NCI-H1436 (cell line): ENCODE measurements at regions not wholly inside any gene's neighbourhood (a gene's known extent, or its start where the extent isn't known, plus 50 kb on each side); places are given as distances from the start of the nearest gene placed in this dataset.
"Not testable (repeated sequence)": the region's sequence is repeated elsewhere in the genome, so short reads cannot be mapped to it uniquely, and the experiment has no call there.

Source experiments
- DNase-seq: peaks from one replicate; lab custom pipeline; 2025; lab: John Stamatoyannopoulos, UW

DNA sequence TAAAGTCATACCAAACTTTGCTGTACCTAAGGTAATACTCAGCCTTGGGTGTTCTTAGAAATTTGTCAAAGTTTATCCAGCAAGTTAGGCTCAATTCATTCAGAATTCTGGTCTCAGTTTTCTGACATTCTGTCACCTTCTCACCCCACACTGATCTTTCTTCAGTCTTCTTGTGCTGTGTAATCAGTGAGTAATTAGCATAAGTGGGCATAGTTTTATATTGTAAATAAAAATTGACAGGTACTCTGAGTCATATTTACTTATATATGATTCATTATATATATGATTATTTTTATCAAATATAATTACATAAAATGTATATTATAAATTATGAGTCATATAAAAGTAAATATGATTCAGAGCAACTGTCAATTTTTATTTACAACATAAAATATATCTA is 170.9 kb upstream of the MAGI2 start:
- DNase-seq = no peak

DNA sequence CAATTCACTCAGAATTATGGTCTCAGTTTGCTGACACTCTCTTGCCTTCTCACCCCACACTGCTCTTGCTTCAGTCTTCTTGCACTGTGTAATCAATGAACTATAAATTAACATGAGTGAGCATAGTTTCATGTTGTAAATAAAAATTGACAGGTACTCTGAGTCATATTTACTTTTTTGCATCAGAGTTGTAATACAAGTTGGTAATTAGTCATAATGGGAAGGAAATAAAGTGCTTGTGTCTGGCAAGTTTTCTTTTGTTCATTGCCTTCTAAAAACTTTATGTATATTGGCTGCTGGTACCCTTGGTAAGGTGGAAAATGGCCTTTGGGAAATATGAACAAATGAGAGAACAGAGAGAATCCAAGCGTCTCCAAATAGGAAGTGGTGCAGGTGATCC is 169.3 kb upstream of the MAGI2 start:
- DNase-seq = no peak

DNA sequence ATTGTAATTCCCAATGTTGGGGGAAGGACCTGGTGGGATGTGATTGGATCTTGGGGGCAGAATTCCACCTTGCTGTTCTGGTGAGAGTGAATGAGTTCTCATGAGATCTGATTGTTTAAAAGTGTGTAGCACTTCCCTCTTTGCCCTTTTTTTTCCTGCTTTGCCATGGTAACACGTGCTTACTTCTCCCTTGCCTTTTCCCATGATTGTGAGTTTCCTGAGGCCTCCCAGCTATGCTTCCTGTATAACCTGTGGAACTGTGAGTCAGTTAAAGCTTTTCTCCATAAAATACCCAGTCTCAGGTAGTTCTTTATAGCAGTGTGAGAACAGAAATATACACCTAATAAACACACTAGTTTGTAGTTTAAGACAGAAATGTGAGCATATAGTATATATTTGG is 166.8 kb upstream of the MAGI2 start:
- DNase-seq = no peak

DNA sequence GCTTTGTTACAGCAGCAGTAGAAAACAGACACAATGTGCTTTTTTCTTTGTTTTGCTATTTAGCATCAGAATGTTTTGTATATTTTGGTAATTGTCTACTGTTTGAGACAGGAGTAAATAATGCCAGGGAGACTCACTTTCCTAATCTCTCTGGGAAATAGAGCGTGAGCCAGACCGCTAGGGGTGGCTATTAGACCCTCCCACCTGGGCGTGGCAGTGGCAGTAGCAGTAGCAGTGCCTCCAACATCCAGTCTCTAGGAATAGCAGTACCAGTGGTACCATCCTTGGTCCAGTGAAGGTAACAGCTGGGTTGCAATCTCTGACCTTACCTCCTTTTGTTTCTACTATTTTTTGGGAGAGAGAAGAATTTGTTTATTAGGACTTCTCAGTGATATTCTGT is 165.7 kb upstream of the MAGI2 start:
- no peak for DNase-seq

DNA sequence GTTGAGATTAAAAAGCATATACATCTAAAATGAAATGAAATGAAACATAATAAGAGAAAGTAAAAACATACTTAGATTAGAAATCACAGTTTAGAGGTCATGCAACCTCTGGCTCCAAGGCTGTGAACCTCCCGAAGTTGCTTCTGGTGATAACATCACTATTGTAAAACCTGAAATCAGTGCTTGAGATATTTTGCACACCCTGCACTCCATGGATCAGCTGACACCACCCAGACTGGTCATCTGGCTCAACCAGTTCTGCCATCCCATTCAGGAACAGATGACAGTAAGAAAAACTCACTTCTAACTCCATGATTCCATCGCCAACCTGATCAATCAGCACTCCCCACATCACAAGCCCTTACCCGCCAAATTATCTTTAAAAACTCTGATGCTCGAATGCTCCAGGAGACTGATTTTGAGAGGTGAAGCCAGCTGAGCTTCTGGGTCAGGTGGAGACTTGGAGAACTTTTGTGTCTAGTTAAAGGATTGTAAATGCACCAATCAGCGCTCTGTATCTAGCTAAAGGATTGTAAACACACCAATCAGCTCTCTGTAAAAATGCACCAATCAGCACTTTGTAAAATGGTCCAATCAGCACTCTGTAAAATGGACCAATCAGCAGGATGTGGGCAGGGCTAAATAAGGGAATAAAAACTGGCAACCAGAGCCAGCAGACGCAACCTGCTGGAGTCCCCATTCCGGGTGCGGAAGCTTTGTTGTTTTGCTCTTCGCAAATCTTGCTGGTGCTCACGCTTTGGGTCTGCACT is 162.6 kb upstream of the MAGI2 start:
- DNase-seq = no peak

DNA sequence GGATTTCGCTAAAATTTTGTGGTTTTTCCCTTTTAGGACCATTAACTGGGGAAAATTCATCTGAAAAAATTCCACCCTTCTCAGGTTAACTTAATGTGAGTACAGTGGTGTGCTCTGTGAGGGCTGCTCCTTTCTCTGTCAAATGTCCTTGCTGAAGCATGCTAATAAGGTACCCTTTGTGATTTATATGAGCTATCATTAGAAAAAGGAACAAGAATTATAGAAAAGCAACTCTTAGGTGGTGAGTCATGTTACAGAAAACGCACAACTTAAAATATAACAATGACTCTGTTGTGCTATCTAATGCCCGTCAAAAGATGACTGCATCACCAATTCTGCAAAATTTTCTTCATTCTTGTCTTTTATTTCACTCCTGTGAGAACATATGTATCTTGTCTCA is 162.0 kb upstream of the MAGI2 start:
- no peak for DNase-seq

DNA sequence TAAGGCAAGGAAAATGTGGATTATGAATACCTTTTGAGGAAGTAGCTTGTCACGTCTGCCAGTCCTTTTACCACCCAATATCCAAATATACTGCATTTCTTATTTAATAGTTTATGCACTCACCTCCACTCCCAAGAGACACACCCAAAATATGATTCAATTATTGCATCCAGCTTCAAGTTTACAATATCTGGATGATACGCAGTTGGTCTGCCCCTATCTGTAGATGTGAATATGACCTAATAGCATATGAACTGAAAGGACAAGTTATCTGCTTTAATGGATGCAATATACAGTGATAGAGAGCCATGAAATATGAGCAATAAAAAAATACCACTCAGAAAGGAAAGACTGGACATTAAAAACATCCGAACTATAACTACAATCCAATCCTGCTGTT is 159.4 kb upstream of the MAGI2 start:
- no peak for DNase-seq

DNA sequence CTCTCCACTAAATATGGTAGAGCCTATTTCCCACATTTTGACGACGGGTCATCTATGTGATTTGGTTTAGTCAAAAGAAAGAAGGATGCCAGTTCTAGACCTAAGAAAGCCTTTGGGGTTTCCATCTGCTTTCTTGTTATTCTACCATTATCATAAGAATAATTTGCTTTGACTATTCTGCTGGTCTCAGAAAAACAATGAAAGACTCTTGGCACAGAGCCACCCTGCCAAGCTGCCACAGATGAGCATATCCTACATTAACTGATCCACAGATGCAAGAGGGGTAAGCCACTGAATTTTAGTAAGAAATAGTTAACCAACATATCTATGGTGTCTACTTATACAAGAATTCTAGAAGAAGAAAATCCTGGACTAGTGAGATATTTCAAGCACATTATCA is 158.6 kb upstream of the MAGI2 start:
- no peak for DNase-seq

DNA sequence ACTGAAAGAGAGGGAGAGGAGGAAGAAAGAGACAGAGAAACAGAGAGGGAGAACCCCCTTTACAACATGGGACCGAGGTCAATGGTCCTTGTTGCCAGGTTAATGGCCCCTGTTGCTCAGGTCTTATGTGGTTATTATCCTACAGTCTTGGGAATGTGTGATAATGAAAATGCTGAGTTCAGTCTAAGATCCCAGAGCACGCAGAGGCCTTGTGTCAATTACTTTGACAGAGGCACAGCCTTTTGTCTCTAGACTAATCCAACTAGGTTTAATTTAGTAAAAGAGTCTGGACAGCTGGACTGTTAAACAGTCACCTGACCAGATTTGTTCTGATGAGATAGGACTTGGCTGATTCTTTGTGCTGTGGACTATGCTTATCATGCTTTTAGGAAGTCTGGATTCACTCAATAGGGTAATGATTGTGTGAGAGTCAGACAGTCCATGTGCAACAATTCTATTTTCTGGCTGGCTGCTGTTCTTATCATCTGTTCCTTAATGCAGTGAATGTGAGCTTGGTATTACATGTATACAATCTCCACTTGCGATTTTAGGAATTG is 157.4 kb upstream of the MAGI2 start:
- no peak for DNase-seq

DNA sequence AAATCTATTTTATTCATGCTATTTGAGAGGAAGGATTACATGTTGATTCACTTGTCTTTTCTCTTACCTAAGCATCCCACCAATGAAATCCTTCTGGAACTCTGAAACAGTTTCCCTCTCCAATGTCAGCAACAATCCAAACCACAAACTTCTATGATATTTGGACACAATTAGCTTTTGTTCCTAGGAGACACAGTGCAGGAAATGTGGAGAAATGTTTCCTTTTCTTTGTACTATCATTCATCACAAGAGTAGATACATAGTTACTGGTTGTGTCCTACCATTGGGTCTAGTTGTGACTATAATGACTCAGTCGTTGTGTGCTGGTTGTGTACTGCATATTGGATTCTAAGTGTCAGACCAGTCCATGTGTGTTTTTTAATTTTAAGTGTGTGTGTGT is 156.8 kb upstream of the MAGI2 start:
- no peak for DNase-seq

DNA sequence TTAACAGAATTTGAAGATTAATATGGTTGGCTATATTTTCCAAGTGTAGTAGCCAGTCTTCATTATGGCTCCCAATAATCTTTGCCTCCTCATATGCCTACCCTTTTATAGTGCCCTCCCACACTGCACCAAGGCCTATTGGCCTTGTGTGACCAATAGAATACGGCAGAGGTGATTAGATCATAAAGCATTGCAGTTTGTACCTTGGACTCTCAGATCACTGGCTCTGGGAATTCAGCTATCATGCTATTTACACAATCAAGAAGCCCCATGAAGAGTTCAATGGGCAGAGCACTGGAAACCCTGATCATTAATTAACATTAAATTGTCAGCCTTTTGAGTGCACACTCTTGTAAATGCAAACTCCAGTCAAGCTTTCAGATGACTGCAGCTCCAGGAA is 154.5 kb upstream of the MAGI2 start:
- DNase-seq = no peak

DNA sequence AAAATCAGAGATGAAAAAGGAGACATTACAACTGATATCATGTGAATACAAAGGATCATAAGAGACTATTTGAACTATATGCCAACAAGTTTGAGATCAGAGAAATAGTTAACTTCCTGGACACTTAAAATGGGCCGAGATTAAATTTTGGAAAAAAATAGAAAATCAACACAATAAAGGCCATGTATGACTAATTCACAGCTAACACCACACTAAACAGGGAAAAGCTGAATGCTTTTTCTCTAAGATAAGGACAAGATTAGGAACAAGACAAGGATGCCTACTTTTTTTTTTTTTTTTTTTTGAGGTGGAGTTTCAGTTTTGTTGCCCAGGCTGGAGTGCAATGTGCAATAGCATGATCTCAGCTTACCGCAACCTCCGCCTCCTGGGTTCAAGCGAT is 151.4 kb upstream of the MAGI2 start:
- no peak for DNase-seq

DNA sequence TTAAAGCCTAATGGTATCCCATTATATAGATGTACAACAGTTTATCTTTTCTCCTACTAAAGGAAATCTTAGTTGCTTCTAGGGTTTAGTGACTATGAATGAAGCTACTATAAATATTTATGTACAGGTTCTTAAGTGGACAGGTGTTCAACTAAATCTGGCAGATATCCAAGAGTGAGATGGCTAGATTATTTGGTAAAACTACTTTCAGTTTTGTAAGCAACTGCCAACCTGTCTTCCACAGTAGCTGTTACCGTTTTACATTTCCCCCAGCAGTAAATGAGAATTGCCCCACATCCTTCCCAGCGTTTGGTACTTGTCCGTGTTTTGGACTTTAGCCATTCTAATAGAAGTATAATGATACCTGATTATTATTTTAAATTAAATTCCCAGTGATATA is 144.9 kb upstream of the MAGI2 start:
- no peak for DNase-seq

DNA sequence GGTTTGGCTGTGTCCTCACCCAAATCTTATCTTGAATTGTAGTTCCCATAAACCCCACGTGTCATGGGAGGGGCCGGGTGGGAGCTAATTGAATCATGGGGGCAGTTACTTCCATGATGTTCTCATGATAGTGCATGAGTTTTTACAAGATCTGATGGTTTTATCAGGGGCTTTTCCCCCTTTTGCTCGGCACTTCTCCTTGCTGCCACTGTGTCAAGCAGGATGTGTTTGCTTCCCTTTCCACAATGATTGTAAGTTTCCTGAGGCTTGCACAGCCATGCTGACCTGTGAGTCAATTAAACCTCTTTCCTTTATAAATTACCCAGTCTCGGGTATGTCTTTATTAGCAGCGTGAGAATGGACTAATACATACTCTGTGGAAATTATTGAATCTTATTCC is 141.2 kb upstream of the MAGI2 start:
- DNase-seq = not testable (repeated sequence)

DNA sequence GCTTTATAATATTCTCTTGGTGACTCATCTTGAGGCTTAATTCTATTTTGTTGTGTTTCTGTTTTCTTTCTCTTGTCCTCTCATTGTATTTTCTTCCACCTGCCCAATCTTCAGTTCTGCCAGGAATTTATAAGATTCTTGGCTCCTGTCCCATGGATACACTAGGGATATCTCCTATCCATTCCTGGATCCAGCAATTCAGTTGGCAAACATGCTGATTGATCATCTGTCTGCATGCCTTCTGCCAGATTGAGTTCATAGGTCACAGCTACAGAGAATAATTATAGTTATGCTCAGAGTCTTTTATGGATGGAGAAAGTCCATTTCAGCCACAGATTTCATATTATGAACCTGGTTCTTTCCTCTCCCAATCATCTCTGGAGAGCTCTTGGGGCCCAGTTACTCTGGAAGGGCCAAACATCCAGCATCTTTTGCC is 140.4 kb upstream of the MAGI2 start:
- DNase-seq = no peak

DNA sequence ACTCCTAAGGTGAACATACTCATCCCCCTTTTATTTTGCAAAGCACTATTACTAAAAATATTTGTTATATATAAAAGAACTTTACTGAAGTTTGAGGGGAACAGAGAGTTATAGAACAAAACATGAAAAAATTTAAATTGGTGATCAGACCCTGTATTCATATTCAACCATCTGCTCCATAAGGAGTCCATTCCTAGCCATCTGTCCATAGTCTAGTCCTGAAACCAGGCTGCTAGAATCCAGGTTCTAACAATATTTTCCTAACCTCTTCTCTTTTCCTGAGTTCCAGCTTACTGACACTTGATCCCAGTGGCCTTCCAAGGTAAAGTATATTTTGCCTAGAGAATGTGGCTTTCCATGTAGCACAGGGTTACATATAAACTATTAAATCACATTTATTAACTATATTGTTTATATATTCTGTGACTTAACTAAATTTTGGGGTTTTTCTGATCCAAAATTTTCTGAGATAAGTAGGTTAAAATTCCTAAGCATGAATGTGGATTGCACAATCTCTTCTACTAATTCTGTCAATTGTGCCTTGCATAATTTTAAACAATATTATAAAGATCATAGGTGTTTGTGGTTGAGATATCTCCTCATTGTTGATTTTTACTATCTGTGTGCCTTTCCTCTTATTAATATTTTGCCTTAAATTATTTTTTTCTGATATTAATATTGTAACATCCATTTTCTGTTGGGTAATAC is 137.6 kb upstream of the MAGI2 start:
- DNase-seq = no peak

DNA sequence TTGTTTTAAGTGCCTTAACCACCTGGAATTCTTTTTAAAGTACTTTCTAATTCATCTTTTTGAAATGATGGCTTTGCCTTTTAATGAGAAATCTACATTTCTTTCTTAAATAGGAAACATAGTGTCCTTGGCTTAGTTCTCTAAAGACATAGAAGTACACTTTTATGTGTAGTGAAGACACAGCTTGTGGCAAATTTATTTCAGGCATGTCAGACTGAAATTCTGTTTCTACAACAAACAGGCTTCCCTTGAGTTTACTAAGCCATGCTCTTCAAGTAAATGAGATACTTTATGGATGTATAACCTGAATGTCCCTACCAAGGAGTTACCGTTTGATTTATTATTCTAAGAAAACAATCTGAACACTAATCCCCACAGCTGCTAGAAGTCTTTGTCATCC is 136.9 kb upstream of the MAGI2 start:
- DNase-seq = no peak

DNA sequence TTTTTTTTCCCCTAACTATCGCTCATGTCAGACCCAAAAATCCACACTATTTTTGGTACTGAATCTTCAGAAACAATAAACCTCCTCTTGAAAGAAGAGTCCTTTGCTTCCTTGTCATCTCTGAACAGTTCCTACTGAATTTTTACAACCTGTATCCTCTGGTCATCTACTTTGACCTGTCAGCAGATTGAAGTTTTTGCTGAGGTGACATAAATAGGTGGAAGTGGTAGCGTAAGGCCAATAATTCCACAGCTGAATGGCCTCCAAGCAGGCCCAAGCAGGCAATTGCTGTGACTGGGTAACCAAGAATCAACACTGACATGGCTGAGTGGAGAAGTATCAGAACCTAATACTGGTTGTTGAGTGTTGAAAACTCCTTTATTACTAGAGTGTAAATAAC is 117.4 kb upstream of the MAGI2 start:
- DNase-seq = no peak

DNA sequence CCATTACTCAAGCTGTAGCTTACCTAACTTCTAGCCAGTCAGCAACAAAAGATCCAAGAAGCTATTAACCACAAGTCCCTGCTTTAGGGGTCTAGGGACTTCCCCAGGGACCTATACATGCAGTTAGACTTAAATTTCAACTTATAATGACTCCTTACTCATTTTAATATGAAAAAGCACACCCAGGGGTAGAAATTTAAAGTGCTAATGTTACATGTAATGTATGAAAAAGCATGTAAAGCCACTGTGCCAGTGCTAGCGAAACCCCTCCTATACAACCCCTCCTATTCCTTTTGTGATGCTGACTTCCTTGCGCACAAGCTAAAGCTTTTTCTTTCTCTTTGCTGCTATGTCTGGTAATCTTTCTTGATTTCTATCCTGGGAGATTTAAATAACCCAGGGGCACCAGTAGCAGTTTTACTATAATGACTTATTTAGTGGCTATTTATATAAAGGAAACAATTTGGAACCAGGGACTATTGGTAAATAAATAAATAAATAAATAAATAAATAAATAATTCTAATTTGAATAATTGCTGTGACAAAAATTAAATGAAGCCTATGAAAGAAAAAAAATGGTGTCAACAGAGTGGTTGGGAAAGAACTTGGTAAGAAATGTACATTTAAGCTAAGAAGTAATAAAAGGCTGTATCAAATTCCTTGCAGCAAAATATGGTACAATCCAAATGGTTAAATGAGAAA is 110.5 kb upstream of the MAGI2 start:
- no peak for DNase-seq

DNA sequence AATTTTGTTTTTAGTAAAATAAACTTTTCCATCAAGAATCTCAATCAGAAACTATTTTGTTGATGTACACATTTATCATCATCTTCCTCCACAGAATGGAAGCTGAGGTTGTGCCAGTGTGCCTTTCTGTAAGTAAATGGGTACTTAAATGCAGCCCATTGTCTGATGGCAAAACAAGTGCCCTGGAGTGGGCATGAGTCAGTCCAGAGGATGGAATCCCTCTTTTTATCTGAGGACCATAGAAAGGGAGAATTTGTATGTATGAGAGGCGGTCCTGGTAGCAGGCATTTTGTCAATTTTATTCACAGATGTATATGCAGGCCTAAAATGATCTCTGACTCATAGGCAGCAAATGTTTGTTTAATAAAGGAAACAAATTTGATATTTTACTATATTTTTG is 102.1 kb upstream of the MAGI2 start:
- DNase-seq = no peak

DNA sequence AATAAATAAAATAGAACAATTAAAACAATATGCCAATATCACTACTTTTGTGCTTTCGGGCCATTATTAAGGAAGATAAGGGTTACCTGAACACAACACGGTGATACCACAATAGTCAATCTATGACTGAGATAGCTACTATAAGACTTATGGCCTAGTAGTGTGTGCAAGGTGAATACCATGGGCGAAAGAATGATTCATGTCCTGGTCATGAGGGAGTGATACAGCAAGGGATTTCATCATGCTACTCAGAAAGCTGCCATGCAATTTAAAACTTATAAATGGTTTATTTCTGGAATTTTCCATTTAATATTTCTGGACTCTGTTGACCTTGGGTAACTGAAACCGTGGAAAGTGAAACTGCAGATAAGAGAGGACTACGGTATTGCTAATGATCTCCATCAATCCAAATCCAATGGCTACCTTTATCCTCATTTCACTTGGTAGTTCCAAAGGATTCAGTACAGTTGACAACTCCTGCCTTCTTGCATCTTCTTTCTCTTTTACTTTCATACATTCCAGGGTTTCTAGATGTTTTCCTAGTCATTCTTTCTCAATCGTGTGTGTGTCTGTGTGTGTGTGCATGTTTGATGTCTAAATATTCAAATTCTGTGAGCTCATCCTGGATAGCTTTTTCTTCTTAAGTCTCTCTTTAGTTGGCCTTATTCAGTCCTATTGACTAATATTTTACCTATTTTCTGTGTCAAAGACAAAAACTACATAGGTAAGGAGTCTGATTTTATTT is 100.5 kb upstream of the MAGI2 start:
- no peak for DNase-seq

DNA sequence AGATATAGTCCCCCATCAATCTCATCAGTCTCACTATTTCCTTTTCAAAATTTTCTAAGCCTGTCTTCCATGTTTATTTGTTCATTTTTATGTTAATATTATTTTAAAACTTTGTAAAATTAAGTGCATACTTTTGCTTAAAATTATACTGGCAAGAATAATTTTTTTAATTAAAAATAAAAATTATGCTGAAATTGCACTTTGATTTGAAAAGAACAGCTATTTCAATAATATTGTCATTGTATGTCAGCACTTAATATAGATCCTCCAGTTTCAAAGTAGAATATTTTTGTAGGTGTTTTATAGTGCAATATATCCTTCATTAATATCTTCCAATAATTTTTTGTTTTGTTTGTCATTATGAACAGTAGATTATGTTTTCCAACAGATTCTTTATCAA is 99.0 kb upstream of the MAGI2 start:
- DNase-seq = no peak
